K562 (cell line): ENCODE measurements at regions not wholly inside any gene's neighbourhood (a gene's known extent, or its start where the extent isn't known, plus 50 kb on each side); places are given as distances from the start of the nearest gene placed in this dataset.
A peak's percentile ranks its signal among the peaks of the same experiment; 100 is the strongest.

Experiments used
- ETV5 ChIP-seq: sonication (generic); formaldehyde crosslinking; IDR thresholded peaks from 2 replicates; pipeline ENCODE4 v1.4.0; 2020; ENCODE audit warnings: low read depth, mild to moderate bottlenecking, missing genetic modification reagents
- EZH2 ChIP-seq: IDR thresholded peaks from 2 replicates; pipeline ENCODE4 v1.6.1; 2012; ENCODE audit warnings: low read depth, mild to moderate bottlenecking, inconsistent platforms, low read length, borderline replicate concordance
- GTF2E2 ChIP-seq: fragments of 200-800 bp; sonication (Bioruptor generic); IDR thresholded peaks from 2 replicates; pipeline ENCODE4 v1.6.1; 2016; ENCODE audit warnings: missing genetic modification characterization, missing compliant biosample characterization
- JUND ChIP-seq, 2 experiments: IDR thresholded peaks; 2 replicates in 1 of 2; 3 replicates in 1 of 2; pipeline ENCODE4 v1.6.1; 2011; ENCODE audit warnings: borderline replicate concordance in 2 of 2, low read depth in 2 of 2, low read length in 2 of 2, improper control_type of control experiment in 1 of 2, missing biosample characterization in 1 of 2, missing genetic modification characterization in 1 of 2, missing genetic modification reagents in 1 of 2
- LARP7 ChIP-seq: fragments of 450-650 bp; IDR thresholded peaks from 2 replicates; pipeline ENCODE4 v1.6.1; 2016
- NCOA4 ChIP-seq: fragments of 450-650 bp; IDR thresholded peaks from 2 replicates; pipeline ENCODE4 v1.6.1; 2018; ENCODE audit warnings: mild to moderate bottlenecking; ENCODE audit not compliant: partially characterized antibody
- NFIC ChIP-seq: fragments of 450-650 bp; IDR thresholded peaks from 2 replicates; pipeline ENCODE4 v1.6.1; 2017; ENCODE audit warnings: mild to moderate bottlenecking, inconsistent platforms
- PATZ1 ChIP-seq: fragments of 250-450 bp; sonication (Bioruptor Pico); IDR thresholded peaks from 2 replicates; pipeline ENCODE4 v1.5.0; 2020; ENCODE audit warnings: mild to moderate bottlenecking, borderline replicate concordance
- POLR2AphosphoS5 ChIP-seq: IDR thresholded peaks from 2 replicates; pipeline ENCODE4 v1.6.1; 2011; ENCODE audit warnings: mild to moderate bottlenecking, low read depth, low read length, moderate library complexity; ENCODE audit not compliant: control insufficient read depth, insufficient read depth
- RNF2 ChIP-seq: sonication (generic); IDR thresholded peaks from 2 replicates; pipeline ENCODE4 v1.6.1; 2016

- TF ChIP-seq LARP7: no peak
- TF ChIP-seq ETV5 (CRISPR knock-in tag): 0 out of 2 replicates have a peak, but pooled peaks have one; percentile 22
- TF ChIP-seq EZH2: no peak
- TF ChIP-seq PATZ1: no peak
- no peak for TF ChIP-seq JUND (IDR thresholded peaks at IDR 0.05; ENCODE audit: borderline replicate concordance, low read depth, low read length)
- TF ChIP-seq JUND (tag; IDR thresholded peaks at IDR 0.05; ENCODE audit: borderline replicate concordance, low read depth, low read length): no peak; the same call in 2 of the 3 replicates
- no peak for TF ChIP-seq GTF2E2 (tag)
- TF ChIP-seq NFIC: peak; percentile 91
- no peak for TF ChIP-seq NCOA4
- peak; percentile 91 for TF ChIP-seq POLR2AphosphoS5
- TF ChIP-seq RNF2: peak; percentile 69
These were observed 78.4 kb upstream of the CTDP1 start for GRCh38 chr18:79601234-79601633.
